CD4-positive, alpha-beta T cell (primary cell): ENCODE measurements at regions not wholly inside any gene's neighbourhood (a gene's known extent, or its start where the extent isn't known, plus 50 kb on each side); places are given as distances from the start of the nearest gene placed in this dataset.
"Not testable (repeated sequence)": the region's sequence is repeated elsewhere in the genome, so short reads cannot be mapped to it uniquely, and the experiment has no call there.

Experiments used
- ATAC-seq: fragments of 200-7000 bp; cut with Tn5 transposase; one replicate; pipeline ENCODE4 v1.10.0; 2022; ENCODE audit warnings: mild to moderate bottlenecking; ENCODE audit not compliant: poor library complexity
- CTCF ChIA-PET: fragments of 350-600 bp; sonication (Branson Sonifier 250); formaldehyde crosslinking; loops from one replicate; lab custom pipeline; 2021; ENCODE audit warnings: antibody characterized with exemption, inconsistent platforms; lab: Charles Lee
- POLR2A ChIA-PET: fragments of 350-600 bp; sonication (Branson Sonifier 250); formaldehyde crosslinking; loops from one replicate; lab custom pipeline; 2021; ENCODE audit warnings: antibody characterized with exemption, inconsistent platforms; lab: Charles Lee
- DNase-seq, 14 experiments: peaks; one replicate each; pipeline ENCODE4 v3.0.0-alpha.2; 2013 to 2020; ENCODE audit warnings: mixed read lengths in 2 of 14
- H3K27ac ChIP-seq, 2 donors: one replicate each; pipeline versions ENCODE4 v1.5.1 to v1.7.0; 2013; ENCODE audit warnings: low read length in 2 of 2, low read depth in 1 of 2, mild to moderate bottlenecking in 1 of 2
- H3K27me3 ChIP-seq, 2 experiments: 1 replicate in 1 of 2; 2 replicates in 1 of 2; pipeline versions ENCODE4 v1.6.1 to v1.7.0; 2013; ENCODE audit warnings: low read length in 2 of 2, control low read depth in 1 of 2, mild to moderate bottlenecking in 1 of 2, moderate library complexity in 1 of 2; ENCODE audit not compliant: insufficient read depth in 2 of 2, control insufficient read depth in 1 of 2
- H3K36me3 ChIP-seq: one replicate; pipeline ENCODE4 v1.6.1; 2013; ENCODE audit warnings: low read length, control low read depth; ENCODE audit not compliant: insufficient read depth
- H3K4me1 ChIP-seq: one replicate; pipeline ENCODE4 v1.6.1; 2013; ENCODE audit warnings: low read length, control low read depth; ENCODE audit not compliant: insufficient read depth
- H3K4me3 ChIP-seq: one replicate; pipeline ENCODE4 v1.5.1; 2013; ENCODE audit warnings: mild to moderate bottlenecking, low read length, moderate library complexity
- H3K9me3 ChIP-seq, 2 experiments: 1 replicate in 1 of 2; 2 replicates in 1 of 2; pipeline versions ENCODE4 v1.6.1 to v1.7.0; 2013; ENCODE audit warnings: low read length in 2 of 2, mild to moderate bottlenecking in 2 of 2, control low read depth in 1 of 2, moderate library complexity in 1 of 2; ENCODE audit not compliant: control insufficient read depth in 1 of 2, insufficient read depth in 1 of 2
- H3K27ac Mint-ChIP-seq: one replicate; pipeline ENCODE4 v1.8.0; 2020; ENCODE audit warnings: mixed read lengths
- H3K27me3 Mint-ChIP-seq: one replicate; pipeline ENCODE4 v1.8.0; 2021; ENCODE audit warnings: mixed read lengths
- H3K36me3 Mint-ChIP-seq: one replicate; pipeline ENCODE4 v1.8.0; 2021; ENCODE audit warnings: low read depth, mixed read lengths
- H3K4me1 Mint-ChIP-seq: one replicate; pipeline ENCODE4 v1.8.0; 2021; ENCODE audit warnings: low read depth, mixed read lengths
- H3K4me3 Mint-ChIP-seq: one replicate; pipeline ENCODE4 v1.8.0; 2020; ENCODE audit warnings: mild to moderate bottlenecking, mixed read lengths
- H3K9me3 Mint-ChIP-seq: one replicate; pipeline ENCODE4 v1.8.0; 2020; ENCODE audit warnings: mixed read lengths
- CTCF ChIP-seq: fragments of 200-600 bp; IDR thresholded peaks from one replicate; pipeline ENCODE4 v1.8.0; 2022; ENCODE audit warnings: antibody characterized with exemption, mild to moderate bottlenecking
- intact Hi-C, 2 experiments: fragments of 100-400 bp; cut with DNase I in 1 of 2; cut with micrococcal nuclease in 1 of 2; formaldehyde crosslinking; loops; one replicate each; pipeline versions ENCODE4 v1.15.1 to v1.9.0; 2023 to 2025; cut with DNase I, micrococcal nuclease

GRCh38 chr20:48523191-48523995 is 304.4 kb downstream of the PREX1 start:
- DNase-seq = no peak
- TF ChIP-seq CTCF = no peak

GRCh38 chr20:48521121-48521520 is 306.7 kb downstream of the PREX1 start:
- peaks cover 18% of the 10 kb centered on the region for H3K27me3 Mint-ChIP-seq
- no peak for TF ChIP-seq CTCF
- H3K27ac ChIP-seq = no peak overlapping the region
- H3K36me3 Mint-ChIP-seq = no peaks in the 10 kb centered on the region
- ChIA-PET CTCF (no interaction called here), POLR2A (no interaction called here)
- intact Hi-C loops = no loop called here
- H3K4me3 ChIP-seq = no peak overlapping the region
- no peaks in the 10 kb centered on the region for H3K4me1 ChIP-seq
- no peak overlapping the region for H3K27ac Mint-ChIP-seq
- no peak overlapping the region for H3K4me3 Mint-ChIP-seq
- H3K9me3 ChIP-seq = peaks cover 0 to 5% of the 10 kb centered on the region in 2 experiments
- DNase-seq (no peak), ATAC-seq (no peak)
- H3K4me1 Mint-ChIP-seq = no peaks in the 10 kb centered on the region
- H3K9me3 Mint-ChIP-seq = no peaks in the 10 kb centered on the region
- H3K27me3 ChIP-seq = peaks cover 0 to 5% of the 10 kb centered on the region in 2 experiments
- no peaks in the 10 kb centered on the region for H3K36me3 ChIP-seq

More at GRCh38 chr20:48523191-48523995, 304.4 kb downstream of the PREX1 start:
- intact Hi-C loops = no loop called here
- no peak overlapping the region for H3K27ac Mint-ChIP-seq
- H3K36me3 Mint-ChIP-seq = no peaks in the 10 kb centered on the region
- Histone ChIP-seq H3K36me3 (no peaks in the 10 kb centered on the region), H3K4me1 (no peaks in the 10 kb centered on the region), H3K9me3 (peaks cover 0 to 5% of the 10 kb centered on the region in 2 experiments), H3K4me3 (no peak overlapping the region), H3K27me3 (peaks cover 0 to 5% of the 10 kb centered on the region in 2 experiments), H3K27ac (no peak overlapping the region)
- no peak for ATAC-seq
- ChIA-PET POLR2A (no interaction called here), CTCF (no interaction called here)
- H3K4me1 Mint-ChIP-seq = no peaks in the 10 kb centered on the region
- peaks cover 28% of the 10 kb centered on the region for H3K27me3 Mint-ChIP-seq
- no peaks in the 10 kb centered on the region for H3K9me3 Mint-ChIP-seq
- no peak overlapping the region for H3K4me3 Mint-ChIP-seq

DNA sequence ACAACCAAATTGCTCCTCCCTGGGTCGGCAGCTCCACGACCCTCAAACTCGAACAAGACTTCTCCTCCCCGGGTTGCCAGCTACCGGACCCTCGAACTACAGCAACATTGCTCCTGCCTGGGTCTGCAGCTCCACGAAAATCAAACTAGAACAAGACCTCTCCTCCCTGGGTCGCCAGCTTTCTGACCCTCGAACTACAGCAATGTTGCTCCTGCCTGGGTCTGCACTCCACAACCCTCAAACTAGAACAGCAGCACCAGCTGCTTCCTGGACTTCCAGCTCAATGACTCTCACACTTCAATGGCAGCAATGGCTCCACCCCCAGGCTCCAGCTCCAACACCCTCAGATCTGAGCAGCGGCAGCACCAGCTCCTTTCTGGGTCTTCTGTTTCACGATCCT is 311.6 kb downstream of the PREX1 start:
- H3K36me3 ChIP-seq, H3K36me3 Mint-ChIP-seq, H3K4me1 ChIP-seq, H3K4me3 Mint-ChIP-seq, H3K27me3 ChIP-seq, intact Hi-C loops, H3K4me3 ChIP-seq, H3K27ac ChIP-seq, H3K4me1 Mint-ChIP-seq, ATAC-seq, H3K9me3 Mint-ChIP-seq, H3K9me3 ChIP-seq, H3K27ac Mint-ChIP-seq: not testable (repeated sequence)
- POLR2A ChIA-PET = interaction anchor here (1.3 kb wide), 1 partner anchor 621 kb away, joined by 9 read pairs; no protein-coding TSS in a partner anchor
- DNase-seq = peak in 1 of 14 experiments; percentile 21
- H3K27me3 Mint-ChIP-seq = peaks cover 16% of the 10 kb centered on the region
- CTCF ChIA-PET = interaction anchor here (1.2 kb wide), 1 partner anchor 621 kb away, joined by 9 read pairs; no protein-coding TSS in a partner anchor

- H3K27me3 ChIP-seq, H3K27ac Mint-ChIP-seq, CTCF ChIA-PET, POLR2A ChIA-PET, H3K4me1 Mint-ChIP-seq, ATAC-seq, DNase-seq, H3K27ac ChIP-seq, intact Hi-C loops, H3K36me3 Mint-ChIP-seq, H3K9me3 ChIP-seq, H3K36me3 ChIP-seq, H3K9me3 Mint-ChIP-seq, H3K4me3 ChIP-seq, H3K4me1 ChIP-seq, H3K4me3 Mint-ChIP-seq: not testable (repeated sequence)
- peaks cover 11% of the 10 kb centered on the region for H3K27me3 Mint-ChIP-seq
Observed at GRCh38 chr20:48514577-48514976, 313.2 kb downstream of the PREX1 start.

GRCh38 chr20:48512539-48512938 is 315.3 kb downstream of the PREX1 start:
- CTCF ChIA-PET, H3K36me3 Mint-ChIP-seq, H3K27ac ChIP-seq, DNase-seq, ATAC-seq, intact Hi-C loops, H3K4me1 ChIP-seq, H3K27me3 ChIP-seq, H3K9me3 Mint-ChIP-seq, POLR2A ChIA-PET, H3K9me3 ChIP-seq, H3K4me3 Mint-ChIP-seq, H3K36me3 ChIP-seq, H3K27ac Mint-ChIP-seq, H3K4me3 ChIP-seq, H3K4me1 Mint-ChIP-seq: not testable (repeated sequence)
- peaks cover 11% of the 10 kb centered on the region for H3K27me3 Mint-ChIP-seq

- H3K9me3 ChIP-seq, H3K36me3 ChIP-seq, ATAC-seq, H3K4me1 Mint-ChIP-seq, POLR2A ChIA-PET, H3K4me3 ChIP-seq, H3K27ac Mint-ChIP-seq, H3K27me3 Mint-ChIP-seq, CTCF ChIA-PET, intact Hi-C loops, H3K27ac ChIP-seq, H3K27me3 ChIP-seq, H3K9me3 Mint-ChIP-seq, DNase-seq, H3K4me1 ChIP-seq, H3K4me3 Mint-ChIP-seq, H3K36me3 Mint-ChIP-seq: not testable (repeated sequence)
Observed at GRCh38 chr20:48505066-48505465, 322.7 kb downstream of the PREX1 start.
